ENCODE measurements at regions not wholly inside any gene's neighbourhood (a gene's known extent, or its start where the extent isn't known, plus 50 kb on each side); places are given as distances from the start of the nearest gene placed in this dataset.

DNA sequence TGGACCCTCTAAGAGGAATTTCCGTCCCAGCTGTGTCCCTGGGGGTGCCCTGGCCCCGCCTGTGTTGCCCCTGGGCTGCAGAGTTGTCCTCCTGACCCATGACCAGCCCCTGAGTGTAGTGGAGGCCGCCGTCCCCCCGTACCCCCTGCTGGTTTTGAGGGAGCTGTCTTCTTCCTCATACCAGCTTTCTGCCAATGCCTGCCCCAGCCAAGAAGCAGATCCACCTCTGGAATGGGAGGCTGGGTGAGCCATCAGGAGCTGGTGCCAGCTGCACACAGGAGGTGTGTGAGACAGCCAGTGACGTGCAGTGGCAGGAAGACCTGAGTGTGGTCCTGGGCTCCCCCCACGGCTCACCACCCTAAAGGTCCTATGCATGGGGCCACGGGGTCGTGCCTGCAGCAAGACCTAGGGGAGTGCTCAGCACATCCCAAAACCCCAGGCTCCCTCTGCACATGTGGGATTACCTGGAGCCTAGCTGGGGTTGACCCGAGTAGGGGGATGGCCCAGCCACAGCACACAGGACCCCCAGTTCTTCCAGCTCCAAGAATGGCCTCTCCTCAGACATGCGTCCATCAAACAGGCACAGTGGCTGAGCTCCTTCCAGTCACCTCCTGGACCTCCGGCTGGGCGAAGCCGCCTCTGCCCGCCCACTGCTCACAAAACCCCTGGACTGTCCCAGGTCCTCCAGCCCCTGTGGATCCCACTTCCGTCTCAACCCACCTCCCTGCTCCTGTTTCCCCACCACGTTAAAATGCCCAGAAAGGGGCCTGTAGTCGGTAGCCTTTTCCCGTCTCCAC lies 647.6 kb downstream of the BRD1 start:
- no peak for TF ChIP-seq ZNF565 (CRISPR knock-in tag; conservative IDR thresholded peaks at IDR 0.05; ENCODE audit: low read depth)
- TF ChIP-seq, protein P1, sequence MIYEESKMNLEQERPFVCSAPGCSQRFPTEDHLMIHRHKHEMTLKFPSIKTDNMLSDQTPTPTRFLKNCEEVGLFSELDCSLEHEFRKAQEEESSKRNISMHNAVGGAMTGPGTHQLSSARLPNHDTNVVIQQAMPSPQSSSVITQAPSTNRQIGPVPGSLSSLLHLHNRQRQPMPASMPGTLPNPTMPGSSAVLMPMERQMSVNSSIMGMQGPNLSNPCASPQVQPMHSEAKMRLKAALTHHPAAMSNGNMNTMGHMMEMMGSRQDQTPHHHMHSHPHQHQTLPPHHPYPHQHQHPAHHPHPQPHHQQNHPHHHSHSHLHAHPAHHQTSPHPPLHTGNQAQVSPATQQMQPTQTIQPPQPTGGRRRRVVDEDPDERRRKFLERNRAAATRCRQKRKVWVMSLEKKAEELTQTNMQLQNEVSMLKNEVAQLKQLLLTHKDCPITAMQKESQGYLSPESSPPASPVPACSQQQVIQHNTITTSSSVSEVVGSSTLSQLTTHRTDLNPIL (CRISPR knock-in tag; IDR thresholded peaks at IDR 0.05; ENCODE audit: low read depth): no peak
- no peak for TF ChIP-seq ZFP30 (CRISPR knock-in tag; IDR thresholded peaks at IDR 0.05)
- TF ChIP-seq CSDC2 (CRISPR knock-in tag; IDR thresholded peaks at IDR 0.05): no peak
- TF ChIP-seq, protein P2, sequence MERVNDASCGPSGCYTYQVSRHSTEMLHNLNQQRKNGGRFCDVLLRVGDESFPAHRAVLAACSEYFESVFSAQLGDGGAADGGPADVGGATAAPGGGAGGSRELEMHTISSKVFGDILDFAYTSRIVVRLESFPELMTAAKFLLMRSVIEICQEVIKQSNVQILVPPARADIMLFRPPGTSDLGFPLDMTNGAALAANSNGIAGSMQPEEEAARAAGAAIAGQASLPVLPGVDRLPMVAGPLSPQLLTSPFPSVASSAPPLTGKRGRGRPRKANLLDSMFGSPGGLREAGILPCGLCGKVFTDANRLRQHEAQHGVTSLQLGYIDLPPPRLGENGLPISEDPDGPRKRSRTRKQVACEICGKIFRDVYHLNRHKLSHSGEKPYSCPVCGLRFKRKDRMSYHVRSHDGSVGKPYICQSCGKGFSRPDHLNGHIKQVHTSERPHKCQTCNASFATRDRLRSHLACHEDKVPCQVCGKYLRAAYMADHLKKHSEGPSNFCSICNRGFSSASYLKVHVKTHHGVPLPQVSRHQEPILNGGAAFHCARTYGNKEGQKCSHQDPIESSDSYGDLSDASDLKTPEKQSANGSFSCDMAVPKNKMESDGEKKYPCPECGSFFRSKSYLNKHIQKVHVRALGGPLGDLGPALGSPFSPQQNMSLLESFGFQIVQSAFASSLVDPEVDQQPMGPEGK (CRISPR knock-in tag; IDR thresholded peaks at IDR 0.05; ENCODE audit: borderline replicate concordance): no peak
- TF ChIP-seq ARNTL (CRISPR knock-in tag; IDR thresholded peaks at IDR 0.05; ENCODE audit: borderline replicate concordance, low read depth): no peak
- TF ChIP-seq ESRRG (CRISPR knock-in tag; IDR thresholded peaks at IDR 0.05): no peak
- TF ChIP-seq SNAI2 (CRISPR knock-in tag; IDR thresholded peaks at IDR 0.05): no peak

Measured in SK-N-SH treated with all-trans-retinoic acid at 6 μM for 48 hours (cell line).